ENCODE measurements at regions not wholly inside any gene's neighbourhood (a gene's known extent, or its start where the extent isn't known, plus 50 kb on each side); places are given as distances from the start of the nearest gene placed in this dataset.
"Not testable (repeated sequence)": the region's sequence is repeated elsewhere in the genome, so short reads cannot be mapped to it uniquely, and the experiment has no call there.

DNA sequence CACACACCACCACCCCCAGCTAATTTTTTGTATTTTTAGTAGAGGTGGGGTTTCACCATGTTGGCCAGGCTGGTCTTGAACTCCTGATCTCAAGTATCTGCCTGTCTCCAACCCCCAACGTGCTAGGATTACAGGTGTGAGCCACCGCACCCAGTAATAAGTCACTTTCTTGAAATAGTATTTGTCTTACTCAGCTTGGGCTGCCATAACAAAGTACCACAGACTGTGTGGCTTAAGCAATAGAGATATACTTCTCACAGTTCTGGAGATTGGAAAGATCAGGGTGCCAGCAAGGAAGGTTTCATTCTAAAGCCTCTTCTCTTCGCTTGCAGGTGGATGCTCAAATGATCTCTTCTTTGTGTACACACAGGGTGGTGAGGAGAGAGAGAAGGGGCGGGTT is 99.8 kb downstream of the ARRDC3 start:
- DNase-seq, result no peak

DNA sequence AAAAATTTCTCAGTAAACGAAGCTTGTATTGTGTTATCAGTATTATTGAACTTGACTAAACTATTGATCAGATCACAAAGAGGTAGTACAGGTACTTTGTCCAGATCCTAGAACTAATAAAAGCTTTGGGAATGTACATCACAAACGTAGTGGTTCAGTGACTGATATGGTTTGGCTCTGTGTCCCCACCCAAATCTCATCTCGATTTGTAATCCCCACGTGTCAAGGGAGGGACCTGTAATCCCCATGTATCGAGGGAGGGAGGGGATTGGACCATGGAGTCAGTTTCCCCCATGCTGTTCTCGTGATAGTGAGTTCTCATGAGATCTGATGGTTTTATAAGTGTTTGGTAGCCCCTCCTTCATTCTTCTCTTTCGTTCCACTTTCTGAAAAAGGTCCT is 100.9 kb downstream of the ARRDC3 start:
- DNase-seq, result no peak

DNA sequence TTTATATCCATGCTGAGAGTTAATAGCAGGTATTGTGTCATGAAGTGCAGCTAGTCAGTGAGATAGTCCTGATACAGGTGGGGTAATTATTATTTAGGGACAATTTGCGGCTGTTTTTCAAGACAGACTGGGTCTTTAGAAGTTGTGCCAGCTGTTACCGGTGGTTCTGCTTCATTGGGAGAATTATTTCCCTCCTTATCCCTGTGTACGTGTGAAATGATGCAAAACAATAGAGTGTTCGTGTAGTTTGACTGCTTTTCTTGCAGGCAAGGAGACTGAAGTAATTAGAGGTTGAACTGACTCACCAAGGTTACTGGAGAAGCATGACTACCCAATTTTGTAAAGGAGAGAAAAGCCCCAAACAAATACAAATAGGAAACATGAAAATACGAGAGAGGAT is 101.7 kb downstream of the ARRDC3 start:
- no peak for DNase-seq

DNA sequence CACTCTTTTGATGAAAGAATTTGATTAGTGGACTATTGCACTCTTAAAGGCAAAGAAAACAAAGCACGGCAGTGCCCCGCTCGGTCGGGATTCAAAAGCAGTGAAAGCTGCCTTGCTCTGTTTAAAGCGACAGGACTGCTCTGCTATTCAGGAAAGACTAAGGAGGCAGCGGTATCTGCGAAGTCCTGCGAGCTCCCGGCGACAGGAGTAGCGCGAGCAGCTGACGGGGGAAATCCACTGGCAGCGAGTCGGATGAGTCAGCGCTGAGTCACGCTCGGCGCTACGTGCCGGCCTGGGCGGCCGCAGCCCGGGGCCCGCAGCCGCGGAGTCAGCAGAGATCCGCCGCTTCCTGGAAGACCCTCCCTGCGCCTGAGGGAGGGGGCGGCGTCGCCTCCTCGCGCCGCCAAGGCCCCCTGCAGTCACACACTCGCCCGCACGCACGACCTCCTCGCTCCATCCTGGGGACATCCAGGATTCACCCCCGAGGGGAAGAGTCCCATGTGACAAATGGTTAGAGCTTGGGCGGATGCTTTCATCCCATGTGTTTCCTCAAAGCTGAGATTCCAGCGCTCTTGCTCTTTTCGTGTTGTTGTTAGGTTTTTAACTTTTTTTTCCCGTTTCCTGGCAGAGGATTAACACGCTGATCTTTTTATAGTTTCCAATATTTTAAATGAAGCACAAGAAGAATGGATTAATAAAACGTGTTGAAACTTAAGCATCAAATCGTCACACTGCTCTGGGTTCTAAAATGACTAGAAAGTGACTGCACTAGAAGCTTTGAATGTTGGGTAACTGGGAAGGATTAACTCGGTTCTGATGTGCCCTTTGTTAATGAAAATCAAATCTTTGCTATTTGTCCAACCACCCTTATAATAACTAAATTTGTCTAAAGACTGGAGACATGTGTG is 102.5 kb downstream of the ARRDC3 start:
- DNase-seq, result peak; percentile 88

DNA sequence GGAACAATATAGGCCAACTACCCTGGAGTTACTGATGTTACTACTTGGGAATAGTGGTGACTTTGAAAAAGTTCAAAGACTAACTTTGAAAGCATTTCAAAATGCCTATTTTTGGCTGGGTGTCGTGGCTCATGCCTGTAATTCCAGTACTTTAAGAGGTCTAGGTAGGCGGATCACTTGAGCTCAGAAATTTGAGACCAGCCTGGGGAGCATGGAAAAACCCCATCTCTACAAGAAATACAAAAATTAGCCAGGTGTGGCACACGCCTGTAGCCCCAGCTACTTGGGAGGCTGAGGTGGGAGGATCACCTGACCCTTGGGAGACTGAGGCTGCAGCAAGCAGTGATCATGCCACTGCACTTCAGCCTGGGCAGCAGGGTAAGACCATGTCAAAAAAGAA is 105.3 kb downstream of the ARRDC3 start:
- DNase-seq, result no peak

DNA sequence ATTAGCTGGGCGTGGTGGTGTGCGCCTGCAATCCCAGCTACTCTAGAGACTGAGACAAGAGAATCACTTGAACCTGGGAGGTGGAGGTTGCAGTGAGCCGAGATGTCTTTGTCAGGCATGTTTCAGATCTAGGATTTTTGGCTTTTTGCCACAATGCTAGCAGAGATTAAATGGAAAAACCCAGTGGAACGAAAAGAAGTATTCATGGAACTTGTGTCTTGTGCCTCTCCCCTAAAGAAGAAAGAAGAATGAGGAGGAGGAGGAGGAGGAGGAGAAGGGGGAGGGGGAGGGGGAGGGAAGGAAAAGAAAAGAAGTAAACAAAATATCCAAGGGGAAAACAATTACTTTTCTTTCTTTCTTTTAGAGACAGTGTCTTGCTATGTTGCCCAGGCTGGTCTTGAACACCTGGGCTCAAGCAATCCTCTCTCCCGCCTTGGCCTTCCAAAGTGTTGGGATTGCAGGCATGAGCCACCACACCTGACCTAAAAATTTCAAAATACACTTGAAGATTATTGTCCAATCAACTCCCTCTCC is 106.0 kb downstream of the ARRDC3 start:
- DNase-seq, result no peak

DNA sequence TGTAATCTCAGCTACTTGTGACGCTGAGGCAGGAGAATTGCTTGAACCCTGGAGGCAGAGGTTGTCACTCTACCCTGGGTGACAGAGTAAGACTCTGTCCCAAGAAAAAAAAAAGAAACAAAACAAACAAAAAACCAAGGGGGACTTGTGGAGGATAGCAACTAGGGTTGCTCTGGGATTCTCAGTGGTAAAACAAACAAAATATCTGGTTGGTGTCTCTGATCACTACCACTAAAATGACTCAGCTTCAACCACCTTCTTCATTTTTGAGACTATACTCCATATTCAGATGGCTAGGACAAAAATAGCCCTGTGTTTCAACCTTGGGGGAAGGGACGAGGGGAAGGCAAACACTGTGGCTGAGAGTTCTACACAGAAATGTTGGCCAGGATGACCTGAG is 110.3 kb downstream of the ARRDC3 start:
- no peak for DNase-seq

DNA sequence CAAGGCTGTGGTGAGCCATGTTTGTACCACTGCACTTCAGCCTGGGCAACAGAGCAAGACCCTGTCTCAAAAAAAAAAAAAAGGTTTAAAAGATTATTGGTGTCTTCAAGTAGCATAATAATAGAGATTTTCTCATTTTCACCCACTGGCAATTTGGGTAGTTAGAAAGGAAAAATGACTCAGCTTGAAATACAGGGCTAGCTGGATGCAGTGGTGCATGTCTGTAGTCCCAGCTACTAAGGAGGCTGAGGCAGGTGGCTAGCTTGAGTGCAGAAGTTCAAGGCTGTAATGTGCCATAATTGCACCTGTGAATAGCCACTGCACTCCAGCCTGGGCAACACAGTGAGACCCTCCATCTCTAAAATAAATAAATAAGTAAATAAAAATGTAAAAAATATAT is 111.1 kb downstream of the ARRDC3 start:
- no peak for DNase-seq

DNA sequence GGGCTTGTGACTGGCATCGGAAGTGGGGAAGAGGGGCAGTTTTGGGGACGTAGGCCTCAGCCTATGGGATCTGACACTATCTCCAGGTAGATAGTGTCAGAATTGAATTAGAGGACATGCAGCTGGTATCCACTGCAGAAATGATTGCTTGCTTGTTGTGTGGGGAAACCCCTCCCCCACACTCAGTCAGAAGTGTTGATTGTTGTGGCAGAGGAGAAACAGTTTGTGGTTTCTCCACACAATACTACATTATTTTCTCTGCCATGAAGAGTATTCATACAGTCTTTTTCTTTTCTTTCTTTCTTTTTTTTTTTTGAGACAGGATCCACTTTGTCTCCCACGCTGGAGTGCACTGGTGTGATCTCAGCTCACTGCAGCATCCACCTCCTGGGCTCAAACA is 113.9 kb downstream of the ARRDC3 start:
- DNase-seq, result no peak

DNA sequence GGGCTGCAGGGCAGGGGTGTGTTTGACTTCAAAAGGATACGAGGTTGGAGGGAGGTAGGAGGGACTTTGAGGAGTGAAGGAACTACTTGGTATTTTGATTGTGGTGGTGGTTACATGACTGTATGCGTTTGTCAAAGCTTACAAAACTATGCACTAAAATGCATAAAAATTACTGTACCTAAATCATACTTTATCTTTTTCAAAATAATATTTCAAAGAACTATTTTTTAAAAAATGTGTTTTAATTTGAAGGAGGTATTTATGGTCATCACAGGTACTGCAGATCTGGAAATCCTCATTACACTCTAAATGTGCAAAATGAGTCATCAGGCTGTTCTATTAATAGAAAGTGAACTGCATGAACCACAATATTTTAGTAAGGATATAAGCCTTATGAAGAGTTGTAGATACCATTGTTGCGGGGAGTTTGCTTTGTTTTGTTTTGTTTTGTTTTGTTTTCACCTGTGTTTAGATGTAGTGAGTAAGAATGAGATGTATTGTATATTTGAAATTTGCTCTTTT is 116.9 kb downstream of the ARRDC3 start:
- DNase-seq, result no peak

DNA sequence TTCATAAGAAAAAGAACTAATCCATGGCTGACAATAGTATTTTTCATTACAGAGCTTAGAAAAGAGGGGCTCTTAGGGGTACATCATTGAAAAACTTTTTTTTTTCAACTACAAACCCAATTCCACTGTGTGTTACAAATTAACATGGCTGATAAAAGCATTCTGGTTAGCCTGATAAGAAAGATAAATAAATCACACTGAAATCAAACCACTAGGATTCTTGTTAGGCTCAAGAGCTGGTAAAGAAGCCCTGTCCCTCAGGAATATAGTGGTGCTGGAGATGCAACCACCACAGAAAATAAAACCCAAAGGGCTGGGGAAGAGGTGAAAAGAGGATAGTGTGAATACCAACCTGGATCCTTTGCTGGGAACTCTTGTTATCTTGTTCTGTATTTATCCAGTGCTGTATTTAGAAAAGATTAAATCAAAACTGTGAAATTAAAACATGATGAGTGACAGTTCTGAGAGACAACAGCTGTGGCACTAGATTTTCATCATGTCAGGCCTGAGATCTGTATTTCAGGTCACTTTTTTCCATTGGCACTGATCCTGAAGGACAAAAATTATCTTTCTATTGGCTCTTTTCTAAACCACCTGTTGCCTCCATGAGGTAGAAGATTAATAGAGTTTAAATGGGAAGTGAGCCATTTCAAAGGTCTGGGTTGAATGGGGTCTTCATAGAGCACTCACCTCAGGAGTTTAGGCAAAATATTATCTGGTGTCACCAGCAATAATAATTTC is 118.6 kb downstream of the ARRDC3 start:
- DNase-seq, result no peak

DNA sequence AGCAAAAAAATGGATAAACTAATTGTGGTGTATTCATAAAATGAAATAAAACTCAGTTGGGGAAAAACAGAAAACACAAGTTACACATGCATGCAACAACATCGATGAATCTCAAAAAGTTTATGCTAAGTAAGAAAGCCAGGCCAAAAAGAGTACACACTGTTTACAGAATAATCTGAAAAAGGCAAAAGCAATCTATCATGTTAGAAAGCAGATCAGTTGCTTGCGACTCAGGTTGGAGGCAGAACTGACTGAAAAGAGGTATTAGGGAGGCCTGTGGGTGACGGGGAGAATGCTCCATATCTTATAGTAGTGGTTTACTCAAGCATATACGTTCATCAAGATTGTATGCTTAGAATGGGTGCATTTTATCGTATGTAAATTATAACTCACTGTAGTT is 119.2 kb downstream of the ARRDC3 start:
- no peak for DNase-seq

DNA sequence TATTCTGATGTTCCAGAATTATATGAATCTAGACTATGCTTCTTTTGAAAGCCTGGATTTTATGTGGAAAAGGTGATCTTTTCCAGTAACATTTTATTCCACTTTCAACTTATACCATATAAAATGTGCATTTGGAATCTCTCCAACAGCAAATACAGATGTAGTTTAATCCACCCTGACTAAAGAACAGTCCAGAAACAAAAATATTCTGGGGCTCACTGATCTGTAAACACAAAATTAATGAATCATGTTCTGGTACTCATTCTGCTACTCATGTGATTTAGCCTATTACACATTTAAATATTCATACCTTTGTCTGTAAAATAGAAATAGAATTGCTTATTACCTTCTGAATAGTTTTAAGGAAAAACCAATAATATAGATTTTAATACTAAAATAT is 125.8 kb downstream of the ARRDC3 start:
- DNase-seq, result no peak

DNA sequence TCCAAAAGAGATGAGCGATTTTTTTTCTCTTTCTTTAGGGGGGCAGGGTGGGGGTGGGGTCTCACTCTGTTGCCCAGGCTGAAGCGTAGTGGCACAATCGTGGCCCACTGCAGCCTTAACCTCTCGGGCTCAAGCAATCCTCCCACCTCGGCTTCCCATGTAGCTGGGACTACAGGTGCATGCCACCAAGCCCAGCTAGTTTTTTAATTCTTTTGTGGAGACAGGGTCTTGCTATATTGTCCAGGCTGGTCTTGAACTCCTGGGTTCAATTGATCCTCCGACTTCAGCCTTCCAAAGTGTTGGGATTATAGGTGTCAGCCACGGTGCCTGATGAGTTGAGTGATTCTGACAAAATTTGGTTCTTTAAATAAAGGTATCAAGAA is 127.0 kb downstream of the ARRDC3 start:
- no peak for DNase-seq

DNA sequence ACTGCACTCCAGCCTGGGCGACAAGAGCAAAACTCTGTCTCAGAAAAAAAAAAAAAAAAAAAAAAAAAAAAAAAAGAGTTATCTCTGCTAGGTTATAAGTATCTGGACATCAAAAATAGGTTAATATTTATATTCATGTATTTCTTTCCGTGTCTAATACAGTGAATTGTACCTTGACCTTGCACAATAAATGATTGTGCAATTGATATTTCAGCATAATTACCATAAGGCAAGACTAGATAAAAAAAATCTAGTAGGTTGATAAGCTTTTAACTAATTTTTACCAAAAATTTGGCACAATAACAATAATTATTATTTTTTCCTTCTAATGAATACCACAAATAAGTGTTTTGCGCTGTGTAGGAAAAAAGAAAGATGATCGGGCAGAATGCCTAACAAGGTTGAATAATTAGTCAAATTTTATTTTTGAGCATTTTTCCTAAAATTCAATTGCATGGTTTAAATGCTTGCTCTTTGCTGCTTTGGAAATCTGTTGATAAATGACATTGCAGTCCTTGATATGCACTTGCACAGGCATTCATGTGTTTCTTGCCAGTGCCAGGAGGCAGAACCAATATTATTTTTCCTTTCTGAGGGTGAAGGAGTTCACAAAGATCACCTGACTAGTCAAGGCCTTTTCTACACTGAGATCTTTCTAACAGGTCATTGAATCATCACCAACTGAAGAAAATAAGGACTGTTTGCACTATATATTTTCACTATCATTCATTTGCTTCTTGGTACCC is 127.5 kb downstream of the ARRDC3 start:
- no peak for DNase-seq

DNA sequence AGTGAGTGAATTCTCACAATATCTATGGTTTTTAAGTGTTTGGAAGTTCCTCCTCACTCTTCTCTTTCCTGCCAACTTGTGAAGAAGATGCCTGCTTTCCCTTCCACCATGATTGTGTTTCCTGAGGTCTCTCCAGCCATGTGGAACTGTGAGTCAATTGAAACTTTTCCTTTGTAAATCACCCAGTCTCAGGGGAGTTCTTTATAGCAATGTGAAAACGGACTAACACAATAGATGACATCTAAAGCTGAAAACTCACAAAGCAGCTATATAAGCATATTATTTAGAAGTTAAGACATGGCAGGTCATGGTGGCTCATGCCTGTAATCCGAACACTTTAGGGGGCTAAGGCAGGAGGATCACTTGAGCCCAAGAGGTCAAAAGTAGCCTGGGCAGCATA is 130.2 kb downstream of the ARRDC3 start:
- DNase-seq, result no peak

DNA sequence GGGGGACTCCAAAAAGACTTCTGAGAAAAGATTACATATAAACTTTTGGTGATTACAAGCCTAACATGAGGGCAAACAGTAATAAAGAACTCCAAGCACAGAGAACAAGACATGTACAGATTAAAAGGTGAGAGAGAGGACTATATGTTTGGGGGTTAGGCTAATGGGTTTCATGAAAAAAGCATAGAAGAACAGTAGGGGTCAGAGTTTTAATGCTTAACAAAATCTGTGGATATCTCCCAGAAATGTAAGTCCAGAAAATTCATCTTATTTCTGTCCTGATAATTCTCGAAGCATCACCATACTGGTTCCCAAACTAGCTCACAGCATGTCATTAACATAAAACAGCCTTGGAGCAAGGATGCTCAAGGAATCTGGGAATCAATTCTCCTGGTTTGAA is 137.2 kb downstream of the ARRDC3 start:
- DNase-seq, result no peak

DNA sequence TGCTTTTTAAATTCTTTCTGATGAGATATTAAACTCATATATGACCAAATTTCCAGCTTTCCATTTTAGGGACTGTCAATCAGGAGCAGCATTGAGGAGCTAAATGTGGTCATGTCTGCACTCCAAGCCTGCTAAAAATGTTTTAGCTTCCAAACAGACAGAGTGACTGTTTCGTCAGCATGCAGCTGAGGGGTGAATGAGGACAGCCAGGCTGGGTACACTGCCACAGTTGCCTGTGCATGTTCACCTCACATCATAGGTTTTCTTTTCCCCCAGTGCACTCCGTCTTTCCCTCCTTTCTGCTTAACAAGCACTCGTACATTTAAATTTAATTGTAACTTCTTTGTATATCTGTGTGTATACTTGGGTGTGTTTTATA is 138.1 kb downstream of the ARRDC3 start:
- DNase-seq, result no peak

DNA sequence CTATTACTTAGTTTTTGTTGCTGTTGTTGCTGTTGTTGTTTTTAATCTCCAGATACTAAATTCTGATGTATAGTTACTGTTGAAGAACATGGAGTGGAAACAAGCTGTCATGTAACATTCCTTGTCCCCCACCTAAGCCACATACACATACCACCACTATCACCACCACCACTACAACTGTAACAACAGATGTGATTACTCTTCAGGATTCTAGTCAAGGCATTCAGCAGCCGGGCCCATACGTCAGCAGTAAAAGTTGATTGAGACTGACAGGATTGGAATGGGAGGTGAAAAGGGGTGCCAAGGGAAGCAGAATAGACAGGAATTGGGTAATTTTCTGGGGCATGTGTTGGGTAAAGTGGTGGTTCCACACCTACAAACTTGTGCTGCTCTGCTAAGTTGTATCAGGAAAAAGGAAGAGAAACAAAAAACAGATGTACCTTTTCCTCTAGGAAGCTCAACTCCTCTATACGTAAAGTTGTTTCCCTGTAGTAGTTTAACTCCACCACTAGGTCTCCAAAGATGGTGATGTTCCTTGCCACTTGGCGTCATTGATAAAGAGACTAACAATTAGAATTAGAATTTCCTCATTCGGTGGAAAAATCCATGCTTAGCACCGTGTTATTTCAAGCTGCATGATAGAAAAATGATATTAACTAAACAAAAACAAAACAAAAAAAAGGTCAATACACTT is 138.6 kb downstream of the ARRDC3 start:
- no peak for DNase-seq

DNA sequence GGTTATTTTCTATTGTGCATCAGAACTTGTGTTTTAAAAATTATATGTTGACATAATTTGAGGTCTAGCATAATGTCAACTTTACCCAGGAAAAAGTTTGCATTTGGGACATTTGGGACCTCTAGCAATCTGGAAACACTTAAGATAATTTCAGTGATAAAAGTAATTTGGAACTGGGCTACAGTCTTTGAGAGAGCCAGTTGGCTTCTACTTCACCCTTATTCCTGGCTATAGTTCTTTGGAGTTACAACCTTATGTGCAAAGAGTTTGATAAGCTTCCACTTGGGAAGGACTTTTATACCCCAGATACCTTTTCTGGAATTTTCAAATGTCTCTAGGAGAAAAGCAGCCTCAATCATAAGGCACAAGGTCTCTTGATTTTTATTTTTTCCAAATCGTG is 139.3 kb downstream of the ARRDC3 start:
- DNase-seq, result no peak

DNA sequence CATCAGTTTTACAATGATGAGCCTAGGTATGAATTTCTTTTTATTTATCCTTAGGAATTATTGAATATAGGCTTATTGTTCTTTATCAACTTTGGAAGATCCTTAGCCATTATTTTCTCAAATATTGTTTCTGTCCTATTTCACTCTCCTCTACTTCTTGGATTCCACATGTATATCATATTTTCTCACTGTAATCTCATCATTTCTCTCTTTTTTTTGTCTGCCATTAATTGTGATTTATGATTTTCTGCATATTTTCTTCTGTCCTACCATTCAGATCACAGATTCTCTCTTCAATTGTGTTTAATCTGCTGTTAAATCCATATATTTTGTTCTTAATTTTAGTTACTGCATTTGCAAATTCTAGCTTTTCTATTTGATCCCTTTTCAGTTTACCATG is 139.8 kb downstream of the ARRDC3 start:
- no peak for DNase-seq

DNA sequence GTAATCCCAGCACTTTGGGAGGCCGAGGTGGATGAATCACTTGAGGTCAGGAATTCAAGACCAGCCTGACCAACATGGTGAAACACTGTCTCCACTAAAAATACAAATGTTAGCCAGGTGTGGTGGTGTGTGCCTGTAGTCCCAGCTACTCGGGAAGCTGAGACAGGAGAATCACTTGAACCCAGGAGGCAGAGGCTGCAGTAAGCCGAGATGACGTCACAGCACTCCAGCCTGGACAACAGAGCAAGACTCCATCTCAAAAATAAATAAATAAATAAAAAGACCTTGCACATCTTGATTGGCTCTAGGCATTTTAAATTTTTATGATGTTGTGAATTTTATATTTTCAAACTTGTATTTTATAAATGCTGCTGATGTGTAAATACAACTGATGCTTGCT is 141.7 kb downstream of the ARRDC3 start:
- not testable (repeated sequence) for DNase-seq

DNA sequence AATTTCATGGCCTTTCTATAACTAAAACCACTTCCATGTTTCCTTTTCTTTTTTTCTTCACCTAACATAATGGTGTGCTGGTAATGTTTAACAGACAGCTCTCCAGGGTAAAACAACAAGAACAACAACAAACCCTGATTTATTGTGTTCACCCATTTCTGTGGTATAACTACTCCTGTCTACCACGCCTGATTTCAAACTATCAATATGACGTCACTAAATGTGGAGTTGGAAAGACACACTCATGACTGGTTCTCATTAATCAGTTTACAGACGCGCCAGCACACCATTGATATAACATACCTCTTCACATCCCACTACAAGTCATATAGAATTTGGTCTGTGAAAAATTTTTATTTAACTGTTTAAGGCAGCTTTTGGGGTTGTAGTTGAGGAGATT is 142.9 kb downstream of the ARRDC3 start:
- DNase-seq, result no peak

All from CD4-positive, alpha-beta T cell treated with Interleukin-15 for 1 hour (primary cell).